ENCODE measurements at regions not wholly inside any gene's neighbourhood (a gene's known extent, or its start where the extent isn't known, plus 50 kb on each side); places are given as distances from the start of the nearest gene placed in this dataset.

DNA sequence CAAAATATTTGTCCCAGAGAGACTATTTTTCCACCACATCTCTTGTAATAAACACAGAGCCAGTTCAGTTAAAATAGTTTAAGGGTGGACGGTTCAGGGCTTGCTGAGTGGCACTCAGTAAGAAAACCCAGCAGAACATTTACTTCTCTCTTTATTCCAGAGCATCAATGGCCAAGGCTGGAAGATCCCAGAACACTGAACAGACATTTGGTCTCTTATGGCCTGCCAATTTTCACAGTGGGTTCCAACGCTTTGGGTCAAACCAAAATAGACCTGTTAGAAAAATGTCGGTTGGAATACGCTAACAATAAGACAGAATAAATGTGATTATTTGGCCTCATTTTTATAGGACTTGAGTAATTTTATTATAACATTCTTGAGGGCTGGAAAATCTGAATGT lies 580.3 kb upstream of the TMEFF2 start:
- intact Hi-C loops (cut with DNase I), result no loop called here
- Histone ChIP-seq H3K4me3 (ENCODE audit: low read length in 3 of 3) (no peak overlapping the region), H3K27me3 (ENCODE audit: control insufficient read depth, insufficient read depth, low read length) (no peaks in the 10 kb centered on the region), H3K27ac (ENCODE audit: low read depth in 2 of 2, low read length in 2 of 2) (no peak overlapping the region), H3K9me3 (ENCODE audit: control insufficient read depth in 2 of 3, insufficient read depth in 1 of 3, low read length in 3 of 3) (no peaks in the 10 kb centered on the region), H3K4me1 (ENCODE audit: control insufficient read depth in 2 of 3, insufficient read depth in 2 of 3, low read depth in 1 of 3, low read length in 3 of 3) (no peaks in the 10 kb centered on the region), H3K9ac (ENCODE audit: low read length in 3 of 3) (no peak overlapping the region), H3K36me3 (ENCODE audit: control insufficient read depth in 2 of 3, insufficient read depth in 3 of 3, low read length in 3 of 3) (no peaks in the 10 kb centered on the region)
- FAIRE-seq, result no peak
- TF ChIP-seq, protein P1, sequence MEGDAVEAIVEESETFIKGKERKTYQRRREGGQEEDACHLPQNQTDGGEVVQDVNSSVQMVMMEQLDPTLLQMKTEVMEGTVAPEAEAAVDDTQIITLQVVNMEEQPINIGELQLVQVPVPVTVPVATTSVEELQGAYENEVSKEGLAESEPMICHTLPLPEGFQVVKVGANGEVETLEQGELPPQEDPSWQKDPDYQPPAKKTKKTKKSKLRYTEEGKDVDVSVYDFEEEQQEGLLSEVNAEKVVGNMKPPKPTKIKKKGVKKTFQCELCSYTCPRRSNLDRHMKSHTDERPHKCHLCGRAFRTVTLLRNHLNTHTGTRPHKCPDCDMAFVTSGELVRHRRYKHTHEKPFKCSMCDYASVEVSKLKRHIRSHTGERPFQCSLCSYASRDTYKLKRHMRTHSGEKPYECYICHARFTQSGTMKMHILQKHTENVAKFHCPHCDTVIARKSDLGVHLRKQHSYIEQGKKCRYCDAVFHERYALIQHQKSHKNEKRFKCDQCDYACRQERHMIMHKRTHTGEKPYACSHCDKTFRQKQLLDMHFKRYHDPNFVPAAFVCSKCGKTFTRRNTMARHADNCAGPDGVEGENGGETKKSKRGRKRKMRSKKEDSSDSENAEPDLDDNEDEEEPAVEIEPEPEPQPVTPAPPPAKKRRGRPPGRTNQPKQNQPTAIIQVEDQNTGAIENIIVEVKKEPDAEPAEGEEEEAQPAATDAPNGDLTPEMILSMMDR (IDR thresholded peaks at IDR 0.05; ENCODE audit: borderline replicate concordance, extremely low read depth, insufficient read depth), result no peak
- no peak for DNase-seq

DNA sequence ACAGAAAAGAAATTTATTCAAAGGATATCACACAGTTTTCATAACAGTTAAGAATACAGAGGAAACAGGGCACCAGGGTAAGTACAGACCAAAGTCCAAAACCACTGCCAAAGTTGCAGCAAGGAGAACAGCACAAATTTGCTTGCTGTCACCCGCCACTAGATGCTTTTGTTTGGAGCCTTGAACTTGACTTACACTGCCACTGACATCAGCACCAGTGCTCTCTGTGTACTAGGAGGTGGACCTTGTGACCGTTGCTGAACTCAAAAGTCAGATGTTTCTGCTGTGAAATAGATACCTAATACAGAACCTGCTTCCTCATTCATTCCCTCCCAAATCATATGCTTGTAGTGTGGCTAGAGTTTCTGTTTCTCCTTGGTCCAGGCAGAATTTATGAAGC lies 578.3 kb upstream of the TMEFF2 start:
- H3K4me1 ChIP-seq (ENCODE audit: control insufficient read depth in 2 of 3, insufficient read depth in 2 of 3, low read depth in 1 of 3, low read length in 3 of 3), result no peaks in the 10 kb centered on the region
- H3K9me3 ChIP-seq (ENCODE audit: control insufficient read depth in 2 of 3, insufficient read depth in 1 of 3, low read length in 3 of 3), result no peaks in the 10 kb centered on the region
- no peak overlapping the region for H3K4me3 ChIP-seq (ENCODE audit: low read length in 3 of 3)
- H3K36me3 ChIP-seq (ENCODE audit: control insufficient read depth in 2 of 3, insufficient read depth in 3 of 3, low read length in 3 of 3), result no peaks in the 10 kb centered on the region
- no peak overlapping the region for H3K9ac ChIP-seq (ENCODE audit: low read length in 3 of 3)
- no peaks in the 10 kb centered on the region for H3K27me3 ChIP-seq (ENCODE audit: control insufficient read depth, insufficient read depth, low read length)
- no peak overlapping the region for H3K27ac ChIP-seq (ENCODE audit: low read depth in 2 of 2, low read length in 2 of 2)
- intact Hi-C loops (cut with DNase I), result no loop called here
- DNase-seq (peak in 2 of 5 donors; percentile 5 to 23), FAIRE-seq (no peak)
- TF ChIP-seq, protein P1 (IDR thresholded peaks at IDR 0.05; ENCODE audit: borderline replicate concordance, extremely low read depth, insufficient read depth), result no peak

DNA sequence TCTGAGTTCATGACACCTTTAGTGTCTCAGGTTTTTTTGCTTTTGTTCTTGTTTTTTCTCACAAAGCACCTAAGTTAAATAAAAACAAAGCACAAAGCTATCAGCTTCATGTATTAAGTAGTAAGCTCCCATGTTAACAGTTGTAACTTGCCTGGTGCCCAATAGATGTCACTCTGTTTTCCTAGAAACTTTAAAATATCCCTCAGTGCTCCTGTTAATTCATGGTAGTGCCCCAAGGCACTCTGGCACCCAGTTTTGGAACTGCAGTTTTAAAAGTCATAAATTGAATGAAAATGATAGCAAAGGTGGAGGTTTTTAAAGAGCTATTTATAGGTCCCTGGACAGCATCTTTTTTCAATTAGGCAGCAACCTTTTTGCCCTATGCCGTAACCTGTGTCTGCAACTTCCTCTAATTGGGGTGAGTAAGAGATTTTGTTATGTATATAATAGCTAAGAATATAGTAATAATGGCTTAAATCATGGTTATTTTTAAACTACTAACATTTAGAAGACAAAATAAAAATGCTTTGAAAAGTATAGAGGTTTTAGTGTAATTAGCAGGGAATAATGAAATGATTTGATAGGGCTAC lies 555.0 kb upstream of the TMEFF2 start:
- intact Hi-C loops (cut with DNase I), result no loop called here
- no peaks in the 10 kb centered on the region for H3K9me3 ChIP-seq (ENCODE audit: control insufficient read depth in 2 of 3, insufficient read depth in 1 of 3, low read length in 3 of 3)
- no peaks in the 10 kb centered on the region for H3K36me3 ChIP-seq (ENCODE audit: control insufficient read depth in 2 of 3, insufficient read depth in 3 of 3, low read length in 3 of 3)
- FAIRE-seq (no peak), DNase-seq (peak in 2 of 5 donors; percentile 13 to 40)
- H3K27ac ChIP-seq (ENCODE audit: low read depth in 2 of 2, low read length in 2 of 2), result no peak overlapping the region
- H3K9ac ChIP-seq (ENCODE audit: low read length in 3 of 3), result no peak overlapping the region
- H3K27me3 ChIP-seq (ENCODE audit: control insufficient read depth, insufficient read depth, low read length), result no peaks in the 10 kb centered on the region
- TF ChIP-seq, protein P1 (IDR thresholded peaks at IDR 0.05; ENCODE audit: borderline replicate concordance, extremely low read depth, insufficient read depth), result peak; percentile 29
- H3K4me3 ChIP-seq (ENCODE audit: low read length in 3 of 3), result no peak overlapping the region
- no peaks in the 10 kb centered on the region for H3K4me1 ChIP-seq (ENCODE audit: control insufficient read depth in 2 of 3, insufficient read depth in 2 of 3, low read depth in 1 of 3, low read length in 3 of 3)

DNA sequence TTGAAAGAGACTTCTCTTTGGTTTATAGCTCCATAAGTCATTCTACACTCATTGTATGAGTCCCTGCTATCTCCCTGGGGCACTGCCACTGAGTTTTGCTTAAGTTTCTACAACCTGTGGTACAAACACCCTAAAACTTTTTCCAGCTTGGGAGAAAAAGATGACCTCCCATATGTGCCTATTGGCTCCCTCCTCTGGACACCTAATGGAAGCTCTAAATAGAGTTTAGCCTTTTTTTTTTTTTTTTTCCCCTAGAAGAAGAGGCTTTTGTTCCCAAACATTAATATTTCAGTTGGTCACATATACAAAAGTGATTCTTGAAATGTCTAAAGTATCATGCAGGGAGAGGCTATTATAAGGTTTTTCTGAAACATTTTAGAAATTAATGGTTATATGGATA lies 547.2 kb upstream of the TMEFF2 start:
- no peak for FAIRE-seq

More for the DNA sequence above, 547.2 kb upstream of the TMEFF2 start:
- Histone ChIP-seq H3K9ac (ENCODE audit: low read length in 3 of 3) (no peak overlapping the region), H3K27ac (ENCODE audit: low read depth in 2 of 2, low read length in 2 of 2) (no peak overlapping the region), H3K4me1 (ENCODE audit: control insufficient read depth in 2 of 3, insufficient read depth in 2 of 3, low read depth in 1 of 3, low read length in 3 of 3) (no peaks in the 10 kb centered on the region), H3K36me3 (ENCODE audit: control insufficient read depth in 2 of 3, insufficient read depth in 3 of 3, low read length in 3 of 3) (no peaks in the 10 kb centered on the region), H3K4me3 (ENCODE audit: low read length in 3 of 3) (no peak overlapping the region), H3K27me3 (ENCODE audit: control insufficient read depth, insufficient read depth, low read length) (no peaks in the 10 kb centered on the region), H3K9me3 (ENCODE audit: control insufficient read depth in 2 of 3, insufficient read depth in 1 of 3, low read length in 3 of 3) (no peaks in the 10 kb centered on the region)
- intact Hi-C loops (cut with DNase I), result no loop called here
- TF ChIP-seq, protein P1 (IDR thresholded peaks at IDR 0.05; ENCODE audit: borderline replicate concordance, extremely low read depth, insufficient read depth), result no peak
- DNase-seq, result peak in 1 of 5 donors; percentile 9
